SK-N-SH treated with all-trans-retinoic acid at 6 μM for 48 hours (cell line): ENCODE measurements at regions not wholly inside any gene's neighbourhood (a gene's known extent, or its start where the extent isn't known, plus 50 kb on each side); places are given as distances from the start of the nearest gene placed in this dataset.

Source experiments
- ESRRG ChIP-seq: fragments of 250-450 bp; sonication (Bioruptor Pico); IDR thresholded peaks from 2 replicates; pipeline ENCODE4 v1.6.1; 2021; ENCODE audit warnings: mild to moderate bottlenecking
- ISL1 ChIP-seq: fragments of 250-450 bp; sonication (Bioruptor Pico); IDR thresholded peaks from 2 replicates; pipeline ENCODE4 v2.1.2; 2022; ENCODE audit warnings: mild to moderate bottlenecking, moderate library complexity
- ZC3H10 ChIP-seq: fragments of 250-450 bp; sonication (Bioruptor Pico); IDR thresholded peaks from 2 replicates; pipeline ENCODE4 v1.5.1; 2021; ENCODE audit warnings: mild to moderate bottlenecking, moderate library complexity
- ZNF8 ChIP-seq: fragments of 450-650 bp; formaldehyde crosslinking; IDR thresholded peaks from 2 replicates; pipeline ENCODE4 v1.5.0; 2020; ENCODE audit warnings: mild to moderate bottlenecking, moderate library complexity
- TF ChIP-seq, protein P1 (sequence below): fragments of 250-450 bp; sonication (Bioruptor Pico); IDR thresholded peaks from 2 replicates; pipeline ENCODE4 v1.5.1; 2021; ENCODE audit warnings: mild to moderate bottlenecking, moderate library complexity
- TF ChIP-seq, protein P2 (sequence below): fragments of 250-450 bp; sonication (Bioruptor Pico); IDR thresholded peaks from 2 replicates; pipeline ENCODE4 v1.8.0; 2020; ENCODE audit warnings: mild to moderate bottlenecking, moderate library complexity, borderline replicate concordance

DNA sequence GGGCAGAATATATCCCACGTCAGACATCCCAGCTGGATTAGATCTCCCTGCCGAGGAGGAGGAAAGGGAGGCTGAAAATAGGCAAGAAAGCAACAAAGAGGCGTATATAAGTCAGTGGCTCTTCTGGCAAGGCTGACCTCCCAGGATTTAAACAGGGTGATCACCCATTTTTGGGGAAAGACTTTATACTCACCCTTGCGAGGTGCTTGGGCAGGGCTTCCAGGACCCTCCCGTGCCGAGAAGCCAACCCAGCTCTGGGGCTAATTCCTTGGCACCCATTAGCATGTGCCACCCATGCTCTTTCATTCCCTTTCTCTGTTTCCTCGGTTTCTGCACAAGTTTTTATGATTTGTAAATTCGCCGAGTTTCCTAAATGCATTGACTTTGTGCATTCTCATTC, 230.2 kb upstream of the IRX2 start:
- TF ChIP-seq ISL1 (CRISPR knock-in tag) (no peak), ZC3H10 (no peak), ZNF8 (CRISPR knock-in tag) (no peak), ESRRG (no peak)
- TF ChIP-seq, protein P1, sequence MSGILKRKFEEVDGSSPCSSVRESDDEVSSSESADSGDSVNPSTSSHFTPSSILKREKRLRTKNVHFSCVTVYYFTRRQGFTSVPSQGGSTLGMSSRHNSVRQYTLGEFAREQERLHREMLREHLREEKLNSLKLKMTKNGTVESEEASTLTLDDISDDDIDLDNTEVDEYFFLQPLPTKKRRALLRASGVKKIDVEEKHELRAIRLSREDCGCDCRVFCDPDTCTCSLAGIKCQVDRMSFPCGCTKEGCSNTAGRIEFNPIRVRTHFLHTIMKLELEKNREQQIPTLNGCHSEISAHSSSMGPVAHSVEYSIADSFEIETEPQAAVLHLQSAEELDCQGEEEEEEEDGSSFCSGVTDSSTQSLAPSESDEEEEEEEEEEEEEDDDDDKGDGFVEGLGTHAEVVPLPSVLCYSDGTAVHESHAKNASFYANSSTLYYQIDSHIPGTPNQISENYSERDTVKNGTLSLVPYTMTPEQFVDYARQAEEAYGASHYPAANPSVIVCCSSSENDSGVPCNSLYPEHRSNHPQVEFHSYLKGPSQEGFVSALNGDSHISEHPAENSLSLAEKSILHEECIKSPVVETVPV (CRISPR knock-in tag): no peak
- TF ChIP-seq, protein P2, sequence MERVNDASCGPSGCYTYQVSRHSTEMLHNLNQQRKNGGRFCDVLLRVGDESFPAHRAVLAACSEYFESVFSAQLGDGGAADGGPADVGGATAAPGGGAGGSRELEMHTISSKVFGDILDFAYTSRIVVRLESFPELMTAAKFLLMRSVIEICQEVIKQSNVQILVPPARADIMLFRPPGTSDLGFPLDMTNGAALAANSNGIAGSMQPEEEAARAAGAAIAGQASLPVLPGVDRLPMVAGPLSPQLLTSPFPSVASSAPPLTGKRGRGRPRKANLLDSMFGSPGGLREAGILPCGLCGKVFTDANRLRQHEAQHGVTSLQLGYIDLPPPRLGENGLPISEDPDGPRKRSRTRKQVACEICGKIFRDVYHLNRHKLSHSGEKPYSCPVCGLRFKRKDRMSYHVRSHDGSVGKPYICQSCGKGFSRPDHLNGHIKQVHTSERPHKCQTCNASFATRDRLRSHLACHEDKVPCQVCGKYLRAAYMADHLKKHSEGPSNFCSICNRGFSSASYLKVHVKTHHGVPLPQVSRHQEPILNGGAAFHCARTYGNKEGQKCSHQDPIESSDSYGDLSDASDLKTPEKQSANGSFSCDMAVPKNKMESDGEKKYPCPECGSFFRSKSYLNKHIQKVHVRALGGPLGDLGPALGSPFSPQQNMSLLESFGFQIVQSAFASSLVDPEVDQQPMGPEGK: no peak
